22Rv1 (cell line): ENCODE measurements at regions not wholly inside any gene's neighbourhood (a gene's known extent, or its start where the extent isn't known, plus 50 kb on each side); places are given as distances from the start of the nearest gene placed in this dataset.

ENCODE experiments used
- ZFX ChIP-seq: fragments of 450-650 bp; IDR thresholded peaks from 2 replicates; pipeline ENCODE4 v1.6.1; 2017; ENCODE audit warnings: antibody characterized with exemption, borderline replicate concordance
- TF ChIP-seq, protein P1 (sequence below): fragments of 450-650 bp; IDR thresholded peaks from 2 replicates; pipeline ENCODE4 v1.5.1; 2017; ENCODE audit warnings: mild to moderate bottlenecking

DNA sequence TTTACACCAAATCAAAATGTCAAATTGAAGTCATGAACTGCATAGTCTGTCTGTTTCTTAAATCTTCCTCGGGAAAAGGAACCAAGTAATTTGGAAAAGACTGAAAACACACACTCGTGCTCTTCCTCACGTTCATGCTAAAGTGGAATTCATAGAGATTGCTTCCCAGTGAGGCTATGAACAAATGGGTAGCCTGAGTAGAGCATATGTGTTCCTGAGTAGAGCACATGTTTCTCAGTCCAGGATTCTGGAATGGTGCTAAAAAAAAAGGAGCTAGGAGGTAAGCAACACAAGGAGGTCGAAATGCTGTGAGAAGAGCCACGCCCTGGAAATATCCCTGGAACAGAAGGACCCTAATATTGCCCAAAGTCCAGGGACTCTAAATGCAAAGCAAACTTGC is 494.2 kb upstream of the THBS1 start:
- TF ChIP-seq, protein P1, sequence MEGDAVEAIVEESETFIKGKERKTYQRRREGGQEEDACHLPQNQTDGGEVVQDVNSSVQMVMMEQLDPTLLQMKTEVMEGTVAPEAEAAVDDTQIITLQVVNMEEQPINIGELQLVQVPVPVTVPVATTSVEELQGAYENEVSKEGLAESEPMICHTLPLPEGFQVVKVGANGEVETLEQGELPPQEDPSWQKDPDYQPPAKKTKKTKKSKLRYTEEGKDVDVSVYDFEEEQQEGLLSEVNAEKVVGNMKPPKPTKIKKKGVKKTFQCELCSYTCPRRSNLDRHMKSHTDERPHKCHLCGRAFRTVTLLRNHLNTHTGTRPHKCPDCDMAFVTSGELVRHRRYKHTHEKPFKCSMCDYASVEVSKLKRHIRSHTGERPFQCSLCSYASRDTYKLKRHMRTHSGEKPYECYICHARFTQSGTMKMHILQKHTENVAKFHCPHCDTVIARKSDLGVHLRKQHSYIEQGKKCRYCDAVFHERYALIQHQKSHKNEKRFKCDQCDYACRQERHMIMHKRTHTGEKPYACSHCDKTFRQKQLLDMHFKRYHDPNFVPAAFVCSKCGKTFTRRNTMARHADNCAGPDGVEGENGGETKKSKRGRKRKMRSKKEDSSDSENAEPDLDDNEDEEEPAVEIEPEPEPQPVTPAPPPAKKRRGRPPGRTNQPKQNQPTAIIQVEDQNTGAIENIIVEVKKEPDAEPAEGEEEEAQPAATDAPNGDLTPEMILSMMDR, result no peak
- TF ChIP-seq ZFX, result no peak
